HepG2 (cell line): ENCODE measurements at regions not wholly inside any gene's neighbourhood (a gene's known extent, or its start where the extent isn't known, plus 50 kb on each side); places are given as distances from the start of the nearest gene placed in this dataset.

Experiments
- CTCF ChIP-seq: sonication (generic); formaldehyde crosslinking; IDR thresholded peaks from 2 replicates; pipeline ENCODE4 v1.5.0; 2020; ENCODE audit warnings: mild to moderate bottlenecking, missing genetic modification reagents, moderate library complexity
- HDAC6 ChIP-seq: fragments of 200-600 bp; sonication (generic); IDR thresholded peaks from 2 replicates; pipeline ENCODE4 v1.7.0; 2017; ENCODE audit warnings: mild to moderate bottlenecking, antibody characterized with exemption, low read length, low read depth
- NFYB ChIP-seq: sonication (generic); formaldehyde crosslinking; IDR thresholded peaks from 2 replicates; pipeline ENCODE4 v1.4.0; 2020; ENCODE audit warnings: missing genetic modification reagents
- POLR2A ChIP-seq, 2 experiments: IDR thresholded peaks; 2 replicates each; pipeline ENCODE4 v1.6.1; 2011; ENCODE audit warnings: low read depth in 2 of 2, low read length in 2 of 2, mild to moderate bottlenecking in 1 of 2, moderate library complexity in 1 of 2; ENCODE audit not compliant: insufficient read depth in 1 of 2
- RCOR2 ChIP-seq: IDR thresholded peaks from 2 replicates; pipeline ENCODE4 v1.6.1; 2016; ENCODE audit warnings: missing biosample characterization, missing genetic modification reagents
- ZNF251 ChIP-seq: sonication (generic); formaldehyde crosslinking; IDR thresholded peaks from 2 replicates; pipeline ENCODE4 v1.9.0; 2021; ENCODE audit warnings: mild to moderate bottlenecking, missing genetic modification reagents

- TF ChIP-seq NFYB (no peak), ZNF251 (CRISPR knock-in tag) (no peak), POLR2A (IDR thresholded peaks at IDR 0.05; ENCODE audit: insufficient read depth in 1 of 2, low read depth in 2 of 2, low read length in 2 of 2) (no peak), CTCF (no peak), RCOR2 (no peak), HDAC6 (no peak)
Observed at GRCh38 chr10:9508606-9509005, 1454.1 kb downstream of the GATA3 start.
